SK-N-SH (cell line): ENCODE measurements at regions not wholly inside any gene's neighbourhood (a gene's known extent, or its start where the extent isn't known, plus 50 kb on each side); places are given as distances from the start of the nearest gene placed in this dataset.

ENCODE experiments used
- CTCF ChIA-PET: fragments of 300-600, 350-600 bp; formaldehyde crosslinking; extraction: SDS; loops from one replicate; lab custom pipeline; 2021; lab: Yijun Ruan, JAX
- POLR2A ChIA-PET: fragments of 350-600 bp; sonication (Branson Sonifier 250); formaldehyde crosslinking; extraction: SDS; loops from one replicate; lab custom pipeline; 2020; ENCODE audit warnings: antibody characterized with exemption, inconsistent platforms; lab: Yijun Ruan, JAX
- DNase-seq: peaks from one replicate; pipeline ENCODE4 v3.0.0; 2012
- H2AFZ ChIP-seq: fragments of 200-600 bp; sonication (generic); 2 replicates; pipeline ENCODE4 v1.8.1; 2016; ENCODE audit warnings: antibody characterized with exemption, mild to moderate bottlenecking, low read depth
- H3F3A ChIP-seq: fragments of 200-600 bp; sonication (generic); replicated peaks from 2 replicates; pipeline ENCODE3; 2016; ENCODE audit warnings: antibody characterized with exemption, mild to moderate bottlenecking; ENCODE audit not compliant: insufficient read depth
- H3K27ac ChIP-seq, 2 experiments: fragments of 200-500 bp in 1 of 2; fragments of 200-600 bp in 1 of 2; sonication (Bioruptor generic) in 1 of 2; sonication (generic), shearing (Covaris generic) in 1 of 2; 2 replicates each; pipeline versions ENCODE4 v1.5.1 to v1.6.1; 2014 to 2016; ENCODE audit warnings: low read depth in 2 of 2, inconsistent platforms in 1 of 2, low read length in 1 of 2, mild to moderate bottlenecking in 1 of 2, mixed read lengths in 1 of 2
- H3K27me3 ChIP-seq: fragments of 200-600 bp; sonication (generic), shearing (Covaris generic); 2 replicates; pipeline ENCODE4 v1.6.1; 2016; ENCODE audit warnings: mixed run types; ENCODE audit not compliant: insufficient read depth
- H3K36me3 ChIP-seq, 2 experiments: fragments of 200-500 bp in 1 of 2; fragments of 200-600 bp in 1 of 2; sonication (Bioruptor generic) in 1 of 2; sonication (generic) in 1 of 2; replicated peaks in 1 of 2; 2 replicates each; pipeline versions ENCODE3 to v1.5.1; 2014 to 2016; ENCODE audit warnings: low read length in 1 of 2, mild to moderate bottlenecking in 1 of 2; ENCODE audit not compliant: insufficient read depth in 2 of 2, control insufficient read depth in 1 of 2
- H3K4me1 ChIP-seq, 2 experiments: fragments of 200-500 bp in 1 of 2; fragments of 200-600 bp in 1 of 2; sonication (Bioruptor generic) in 1 of 2; sonication (generic), shearing (Covaris generic) in 1 of 2; 2 replicates each; pipeline versions ENCODE4 v1.5.1 to v1.6.1; 2014 to 2016; ENCODE audit warnings: low read depth in 1 of 2, low read length in 1 of 2, mixed run types in 1 of 2; ENCODE audit not compliant: insufficient read depth in 2 of 2, control insufficient read depth in 1 of 2
- H3K4me2 ChIP-seq: fragments of 200-600 bp; sonication (generic), shearing (Covaris generic); 2 replicates; pipeline ENCODE4 v1.6.1; 2017; ENCODE audit warnings: mixed run types
- H3K4me3 ChIP-seq, 2 experiments: fragments of 200-500 bp in 1 of 2; fragments of 200-600 bp in 1 of 2; sonication (Bioruptor generic) in 1 of 2; sonication (generic), shearing (Covaris generic) in 1 of 2; 2 replicates each; pipeline versions ENCODE4 v1.5.1 to v1.8.1; 2014 to 2016; ENCODE audit warnings: low read depth in 2 of 2, inconsistent platforms in 1 of 2, low read length in 1 of 2, mild to moderate bottlenecking in 1 of 2, mixed read lengths in 1 of 2, moderate library complexity in 1 of 2
- H3K79me2 ChIP-seq: fragments of 200-600 bp; sonication (generic); 2 replicates; pipeline ENCODE4 v1.8.1; 2017; ENCODE audit warnings: mild to moderate bottlenecking; ENCODE audit not compliant: insufficient read depth
- H3K9ac ChIP-seq: fragments of 200-600 bp; sonication (generic); 2 replicates; pipeline ENCODE4 v1.6.1; 2017; ENCODE audit warnings: mixed run types
- H3K9me2 ChIP-seq: fragments of 200-600 bp; sonication (generic); 2 replicates; pipeline ENCODE4 v1.6.1; 2017; ENCODE audit warnings: mixed run types
- H3K9me3 ChIP-seq: fragments of 200-600 bp; sonication (generic); 2 replicates; pipeline ENCODE4 v1.6.1; 2017; ENCODE audit warnings: mixed run types, mild to moderate bottlenecking, moderate library complexity
- H4K20me1 ChIP-seq: fragments of 200-600 bp; sonication (generic); 2 replicates; pipeline ENCODE4 v1.6.1; 2017; ENCODE audit warnings: mild to moderate bottlenecking, mixed run types; ENCODE audit not compliant: insufficient read depth
- CHD2 ChIP-seq: fragments of 150-350 bp; IDR thresholded peaks from 2 replicates; pipeline ENCODE4 v1.6.1; 2018; ENCODE audit warnings: low read length; ENCODE audit not compliant: partially characterized antibody
- ELF1 ChIP-seq: IDR thresholded peaks from 2 replicates; pipeline ENCODE4 v1.4.0; 2012
- EZH2phosphoT487 ChIP-seq: fragments of 200-600 bp; sonication (generic); IDR thresholded peaks from 2 replicates; pipeline ENCODE4 v1.6.1; 2017; ENCODE audit warnings: low read depth, mixed run types, mild to moderate bottlenecking, antibody characterized with exemption, moderate library complexity, borderline replicate concordance
- FOXJ3 ChIP-seq: sonication (generic); formaldehyde crosslinking; IDR thresholded peaks from 2 replicates; pipeline ENCODE4 v1.5.1; 2020; ENCODE audit warnings: mild to moderate bottlenecking, missing genetic modification reagents
- FOXM1 ChIP-seq: IDR thresholded peaks from 2 replicates; pipeline ENCODE4 v1.4.0; 2012; ENCODE audit warnings: low read depth, mild to moderate bottlenecking
- GABPA ChIP-seq: IDR thresholded peaks from 2 replicates; pipeline ENCODE4 v1.4.0; 2012; ENCODE audit warnings: low read depth, mild to moderate bottlenecking
- GATA2 ChIP-seq: sonication (generic); formaldehyde crosslinking; IDR thresholded peaks from 2 replicates; pipeline ENCODE4 v1.5.0; 2020; ENCODE audit warnings: mild to moderate bottlenecking, missing genetic modification reagents
- JUND ChIP-seq: IDR thresholded peaks from 2 replicates; pipeline ENCODE4 v1.4.0; 2012
- MEF2A ChIP-seq: IDR thresholded peaks from 2 replicates; pipeline ENCODE4 v1.4.0; 2012; ENCODE audit warnings: low read depth, borderline replicate concordance
- POLR2AphosphoS5 ChIP-seq: IDR thresholded peaks from 2 replicates; pipeline ENCODE4 v1.6.1; 2012; ENCODE audit warnings: low read depth, low read length
- REST ChIP-seq: IDR thresholded peaks from 2 replicates; pipeline ENCODE4 v1.6.1; 2012; ENCODE audit warnings: mild to moderate bottlenecking, low read depth, low read length, moderate library complexity
- SIN3A ChIP-seq: IDR thresholded peaks from 2 replicates; pipeline ENCODE4 v1.6.1; 2012; ENCODE audit warnings: low read depth, mild to moderate bottlenecking, low read length, moderate library complexity, borderline replicate concordance
- TEAD4 ChIP-seq: IDR thresholded peaks from 2 replicates; pipeline ENCODE4 v1.4.0; 2012; ENCODE audit warnings: mild to moderate bottlenecking, borderline replicate concordance; ENCODE audit not compliant: insufficient read depth
- USF1 ChIP-seq: IDR thresholded peaks from 2 replicates; pipeline ENCODE4 v1.4.0; 2012; ENCODE audit warnings: low read depth, borderline replicate concordance
- YY1 ChIP-seq: IDR thresholded peaks from 2 replicates; pipeline ENCODE4 v1.4.0; 2012; ENCODE audit warnings: low read depth, mild to moderate bottlenecking
- WGBS: methylation state at CpG from one replicate; pipeline ENCODE4 v1.1.6; 2017; ENCODE audit warnings: low lambda C conversion rate; 5-methylcytosine and 5-hydroxymethylcytosine counted together
- TF ChIP-seq, protein P1 (sequence below): IDR thresholded peaks from 2 replicates; pipeline ENCODE4; 2012

DNA sequence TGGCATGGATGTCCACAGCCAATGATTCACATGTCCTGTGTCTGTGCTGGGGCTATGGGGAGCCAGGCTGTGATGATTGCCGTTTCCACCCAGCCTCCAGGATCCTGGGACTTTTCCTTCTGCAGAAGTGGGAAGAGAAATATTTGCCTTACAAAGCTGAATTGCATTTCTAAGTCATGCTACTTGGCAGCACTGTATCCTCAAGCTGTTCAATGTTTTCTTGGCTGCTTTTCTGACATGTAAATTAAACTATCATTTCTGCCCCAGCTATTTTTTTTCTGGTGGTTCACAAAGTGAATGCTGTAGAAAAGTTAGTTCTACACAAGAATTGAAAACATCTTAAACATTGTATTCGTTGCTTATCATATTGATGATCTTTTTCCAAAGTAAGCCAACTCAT lies 51.9 kb upstream of the TCERG1L start:
- H3K27ac ChIP-seq = no peak overlapping the region
- CTCF ChIA-PET = no interaction called here
- no peak overlapping the region for H3K4me2 ChIP-seq
- H3F3A ChIP-seq = no peaks in the 10 kb centered on the region
- DNase-seq = no peak
- POLR2A ChIA-PET = no interaction called here
- no peaks in the 10 kb centered on the region for H4K20me1 ChIP-seq
- no peak overlapping the region for H3K4me3 ChIP-seq
- H3K9me2 ChIP-seq = no peaks in the 10 kb centered on the region
- no peaks in the 10 kb centered on the region for H3K9me3 ChIP-seq
- H3K36me3 ChIP-seq = no peaks in the 10 kb centered on the region
- TF ChIP-seq TEAD4 = no peak
- TF ChIP-seq EZH2phosphoT487 = no peak
- TF ChIP-seq CHD2 = no peak
- TF ChIP-seq REST = no peak
- TF ChIP-seq GATA2 = no peak
- no peak for TF ChIP-seq ELF1
- TF ChIP-seq POLR2AphosphoS5 = no peak
- no peak for TF ChIP-seq FOXJ3 (CRISPR knock-in tag)
- no peak for TF ChIP-seq SIN3A
- TF ChIP-seq USF1 = no peak
- no peak for TF ChIP-seq MEF2A
- TF ChIP-seq JUND = no peak
- no peak for TF ChIP-seq FOXM1
- no peak for TF ChIP-seq GABPA
- TF ChIP-seq, protein P1, sequence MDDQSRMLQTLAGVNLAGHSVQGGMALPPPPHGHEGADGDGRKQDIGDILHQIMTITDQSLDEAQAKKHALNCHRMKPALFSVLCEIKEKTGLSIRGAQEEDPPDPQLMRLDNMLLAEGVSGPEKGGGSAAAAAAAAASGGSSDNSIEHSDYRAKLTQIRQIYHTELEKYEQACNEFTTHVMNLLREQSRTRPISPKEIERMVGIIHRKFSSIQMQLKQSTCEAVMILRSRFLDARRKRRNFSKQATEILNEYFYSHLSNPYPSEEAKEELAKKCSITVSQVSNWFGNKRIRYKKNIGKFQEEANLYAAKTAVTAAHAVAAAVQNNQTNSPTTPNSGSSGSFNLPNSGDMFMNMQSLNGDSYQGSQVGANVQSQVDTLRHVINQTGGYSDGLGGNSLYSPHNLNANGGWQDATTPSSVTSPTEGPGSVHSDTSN = no peak
- no peak for TF ChIP-seq YY1
- TF ChIP-seq, all 33 proteins: peak for 0
- H3K27me3 ChIP-seq = no peaks in the 10 kb centered on the region
- WGBS = 0% methylated on average over 2 of the region's 2 CpGs
- H2AFZ ChIP-seq = no peak overlapping the region
- no peaks in the 10 kb centered on the region for H3K79me2 ChIP-seq
- H3K9ac ChIP-seq = no peak overlapping the region
- H3K4me1 ChIP-seq = no peaks in the 10 kb centered on the region
